HG03378 (cell line): ENCODE measurements at regions not wholly inside any gene's neighbourhood (a gene's known extent, or its start where the extent isn't known, plus 50 kb on each side); places are given as distances from the start of the nearest gene placed in this dataset.
"Not testable (repeated sequence)": the region's sequence is repeated elsewhere in the genome, so short reads cannot be mapped to it uniquely, and the experiment has no call there.

Experiments
- ATAC-seq: cut with Tn5 transposase; IDR thresholded peaks from one replicate; pipeline ENCODE4 v1.9.1; 2021; ENCODE audit warnings: mild to moderate bottlenecking, moderate library complexity; ENCODE audit not compliant: unreplicated experiment

GRCh38 chr16:29139261-29139802 lies 154.5 kb downstream of the LAT start:
- ATAC-seq = no peak

DNA sequence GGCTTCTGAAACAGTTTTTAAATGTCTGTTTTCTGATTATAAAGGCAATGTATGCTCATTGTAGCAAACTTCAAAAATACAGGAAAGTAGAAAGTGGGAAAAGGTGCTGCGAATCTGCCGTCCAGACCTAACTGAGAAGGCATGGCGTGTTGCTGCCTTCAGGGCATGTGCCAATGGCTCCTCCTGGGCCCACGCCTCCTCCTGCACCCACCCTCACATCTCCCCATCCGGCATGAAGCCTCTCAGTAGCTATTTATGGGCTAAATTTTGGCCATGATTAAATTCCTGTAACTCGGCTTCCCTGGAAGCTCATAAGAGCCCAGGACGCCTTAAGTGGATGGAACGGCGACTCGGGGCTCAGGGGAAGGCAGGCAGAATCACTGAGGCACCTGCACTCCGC lies 153.8 kb downstream of the LAT start:
- ATAC-seq = not testable (repeated sequence)

DNA sequence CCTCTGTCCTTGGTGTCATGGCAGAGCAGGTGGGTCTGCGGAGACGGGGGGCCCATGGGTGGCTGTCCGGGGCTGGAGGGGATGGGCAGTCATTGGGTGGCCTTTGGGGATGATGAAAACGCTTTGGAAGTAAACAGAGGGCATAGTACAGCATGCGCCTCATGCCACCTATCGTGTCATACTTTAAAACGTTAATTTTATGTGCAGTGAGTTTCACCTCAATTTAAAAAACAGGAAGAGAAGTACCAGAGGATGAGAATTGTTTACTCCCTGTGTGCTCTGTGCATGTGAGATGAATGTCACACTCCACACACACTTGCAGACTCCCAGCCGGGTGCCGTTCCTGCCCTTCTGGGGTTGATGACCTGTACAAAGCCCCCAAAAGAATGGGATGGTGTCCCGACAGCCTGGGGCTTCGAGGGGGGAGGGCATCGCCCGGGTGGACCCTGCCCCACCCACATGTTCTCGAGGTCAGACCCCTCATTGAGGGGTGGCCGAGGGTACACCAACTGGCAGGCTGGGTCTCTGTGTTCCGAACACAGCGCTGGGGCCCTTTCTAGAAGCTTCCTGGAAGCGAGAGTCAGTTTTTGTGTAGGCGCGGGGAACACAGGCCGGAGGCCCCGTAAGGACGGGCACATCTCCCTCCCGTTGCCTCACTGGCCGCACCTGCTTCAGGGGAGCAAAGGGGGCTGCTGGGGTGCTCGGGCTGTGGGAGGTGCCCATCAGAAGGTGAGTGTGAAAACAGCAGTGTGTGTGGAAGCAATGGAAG lies 153.2 kb downstream of the LAT start:
- ATAC-seq = not testable (repeated sequence)

DNA sequence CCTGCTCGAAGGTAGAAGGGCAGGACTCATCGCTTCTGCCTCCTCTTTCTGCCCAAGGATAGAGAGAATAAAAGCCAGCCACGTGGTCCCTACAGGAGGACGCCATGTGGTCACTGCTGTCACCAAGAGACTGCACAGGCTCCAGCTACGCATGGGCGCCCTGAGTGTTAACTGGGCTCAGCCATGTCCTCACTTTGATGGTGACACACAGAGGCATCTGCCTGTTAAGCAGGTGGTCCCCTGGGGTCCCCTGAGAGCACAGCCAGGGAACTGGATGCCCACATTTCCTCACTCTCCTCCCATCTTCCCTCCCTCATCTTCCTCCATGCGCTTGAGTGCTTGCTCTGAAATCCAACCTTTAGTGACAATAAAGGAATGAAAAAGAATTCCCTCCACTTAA lies 152.6 kb downstream of the LAT start:
- not testable (repeated sequence) for ATAC-seq

DNA sequence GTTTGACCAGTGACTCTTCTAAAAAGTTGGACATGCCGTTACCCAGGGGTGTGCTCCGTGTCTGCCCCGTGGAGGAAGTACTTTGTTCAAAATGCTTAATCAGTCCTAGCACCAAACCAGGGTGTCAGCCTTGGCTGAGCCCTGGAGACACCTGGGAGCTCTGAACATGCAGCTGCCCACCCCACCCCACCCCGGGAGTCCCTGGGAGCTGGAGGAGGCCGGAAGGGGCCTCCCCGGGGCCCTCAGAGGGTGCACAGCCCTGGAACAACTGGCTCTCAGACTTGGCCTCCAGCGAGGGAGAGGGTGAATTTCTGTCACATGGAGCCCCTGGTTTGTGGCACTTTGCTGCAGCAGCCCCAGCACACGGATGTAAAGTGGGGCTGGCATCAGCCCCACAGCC lies 152.1 kb downstream of the LAT start:
- not testable (repeated sequence) for ATAC-seq

- not testable (repeated sequence) for ATAC-seq
These were observed 151.3 kb downstream of the LAT start for GRCh38 chr16:29136046-29136696.

DNA sequence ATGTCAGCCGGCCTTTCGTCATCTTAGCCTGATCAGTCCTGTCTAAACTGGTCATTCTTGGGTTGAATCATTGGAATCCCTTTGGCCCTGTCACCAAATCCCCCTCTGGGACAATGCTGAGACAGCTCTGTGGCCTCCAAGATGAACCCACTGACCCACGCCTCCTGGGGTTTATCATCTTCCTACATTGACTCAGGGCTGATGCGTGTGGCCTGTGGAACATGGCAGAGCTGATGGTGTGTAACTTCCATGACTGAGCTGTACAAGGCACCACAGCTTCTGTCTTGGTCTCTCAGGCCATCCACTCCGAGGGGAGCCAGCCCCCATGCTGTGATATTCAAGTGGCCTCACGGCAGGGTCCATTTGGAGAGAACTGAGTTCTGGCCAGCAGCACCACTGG lies 150.2 kb downstream of the LAT start:
- ATAC-seq = not testable (repeated sequence)

DNA sequence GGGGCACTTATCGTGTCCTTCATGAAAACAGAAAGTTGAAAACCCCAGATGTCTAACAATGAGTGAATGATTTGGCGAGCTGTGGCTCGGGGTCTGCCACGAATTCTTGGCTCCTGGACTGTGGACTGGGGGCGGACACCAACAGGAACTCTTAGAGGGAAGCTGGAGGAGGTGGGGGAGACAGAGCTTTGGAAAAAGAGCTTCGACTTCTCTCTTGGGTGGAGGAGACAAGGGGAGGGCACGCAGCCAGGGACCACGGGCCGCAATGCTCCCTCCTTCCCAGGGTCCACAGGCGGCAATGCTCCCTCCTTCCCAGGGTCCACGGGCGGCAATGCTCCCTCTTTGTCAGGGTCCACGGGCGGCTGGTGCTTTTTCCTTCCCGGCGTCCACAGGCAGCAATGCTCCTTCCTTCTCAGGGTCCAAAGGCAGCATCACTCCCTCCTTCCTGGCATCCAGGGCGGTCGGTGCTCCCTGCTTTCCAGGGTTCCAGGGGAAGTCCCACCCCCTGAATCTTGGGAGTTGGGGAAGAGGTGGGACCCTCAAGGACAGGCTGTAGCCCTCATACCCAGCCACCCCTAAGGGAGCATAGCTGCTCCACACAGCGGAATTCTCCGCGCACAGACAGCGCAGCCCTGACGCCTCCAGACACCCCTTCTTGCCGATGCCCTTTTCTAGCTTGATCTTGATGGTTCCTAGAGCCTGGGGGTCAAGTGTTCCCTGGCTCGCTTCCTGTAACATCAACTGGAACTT lies 149.0 kb downstream of the LAT start:
- ATAC-seq = not testable (repeated sequence)

GRCh38 chr16:29132869-29133268 lies 148.0 kb downstream of the LAT start:
- not testable (repeated sequence) for ATAC-seq

DNA sequence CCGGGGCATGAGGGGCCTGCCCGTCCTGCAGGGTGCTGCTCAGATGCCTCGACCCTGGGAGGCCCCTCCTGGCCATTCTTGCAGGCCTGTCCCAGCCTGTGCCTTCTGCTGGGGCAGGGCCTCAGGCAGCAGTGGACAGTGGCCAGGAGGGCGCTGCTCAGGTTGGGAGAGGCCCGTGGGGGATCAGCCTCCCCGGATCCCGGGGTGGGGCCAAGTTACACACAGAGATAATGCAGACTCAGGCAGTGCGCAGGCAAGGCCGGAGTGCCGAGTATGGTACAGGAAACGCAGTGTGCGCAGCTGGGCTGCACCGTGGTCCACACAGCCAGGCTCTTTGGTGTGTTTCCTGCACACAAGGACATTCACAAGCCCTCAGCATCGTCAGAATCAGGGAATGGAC lies 147.6 kb downstream of the LAT start:
- not testable (repeated sequence) for ATAC-seq

DNA sequence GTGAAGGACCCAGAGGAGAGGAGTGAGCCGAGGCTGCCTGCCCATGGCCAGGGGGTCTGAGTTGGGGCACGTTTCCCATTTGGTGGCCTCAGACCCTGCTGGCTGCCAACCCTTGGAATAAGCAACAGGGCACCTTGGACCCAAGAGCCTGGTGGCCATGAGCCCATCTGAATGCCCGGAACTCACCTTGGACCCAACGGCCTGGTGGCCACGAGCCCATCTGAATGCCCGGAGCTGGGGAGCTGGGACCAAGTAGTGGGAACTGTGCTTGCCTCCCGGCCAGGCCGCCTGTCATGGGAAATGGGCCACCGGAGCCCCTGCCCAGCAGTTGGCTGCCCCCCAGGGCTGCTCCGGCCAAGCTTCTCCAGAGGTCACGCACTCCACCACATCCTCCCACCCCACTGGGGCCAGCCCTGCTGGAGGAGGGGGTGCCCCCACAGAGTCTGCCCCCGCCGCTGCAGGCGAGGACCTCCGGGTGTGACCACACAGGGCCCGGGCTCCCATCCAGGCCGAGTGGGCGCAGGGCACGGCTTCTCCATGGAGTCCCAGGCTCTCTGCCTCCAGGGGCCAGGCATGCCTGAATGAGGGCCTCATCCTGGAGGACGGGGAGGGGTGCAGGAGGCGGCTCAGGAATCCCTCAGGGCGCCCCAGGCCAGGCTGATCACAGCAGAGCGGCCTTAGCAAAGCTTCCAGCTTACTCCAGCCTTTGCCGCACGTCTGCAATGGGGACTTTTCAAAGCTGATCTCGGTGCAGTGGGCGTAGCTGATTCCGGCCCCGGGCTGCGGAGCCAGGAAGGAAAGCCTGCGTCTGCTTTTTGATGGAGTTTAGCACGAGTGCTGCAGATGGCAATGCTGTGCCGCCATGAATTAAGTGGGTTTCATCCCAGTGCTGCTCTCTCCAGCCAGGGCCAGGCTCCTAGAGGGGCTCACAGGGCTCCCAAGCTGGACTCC lies 146.3 kb downstream of the LAT start:
- ATAC-seq = not testable (repeated sequence)

- ATAC-seq = not testable (repeated sequence)
These were observed 145.4 kb downstream of the LAT start for GRCh38 chr16:29130131-29130711.

- not testable (repeated sequence) for ATAC-seq
These were observed 144.7 kb downstream of the LAT start for GRCh38 chr16:29129458-29130038.

DNA sequence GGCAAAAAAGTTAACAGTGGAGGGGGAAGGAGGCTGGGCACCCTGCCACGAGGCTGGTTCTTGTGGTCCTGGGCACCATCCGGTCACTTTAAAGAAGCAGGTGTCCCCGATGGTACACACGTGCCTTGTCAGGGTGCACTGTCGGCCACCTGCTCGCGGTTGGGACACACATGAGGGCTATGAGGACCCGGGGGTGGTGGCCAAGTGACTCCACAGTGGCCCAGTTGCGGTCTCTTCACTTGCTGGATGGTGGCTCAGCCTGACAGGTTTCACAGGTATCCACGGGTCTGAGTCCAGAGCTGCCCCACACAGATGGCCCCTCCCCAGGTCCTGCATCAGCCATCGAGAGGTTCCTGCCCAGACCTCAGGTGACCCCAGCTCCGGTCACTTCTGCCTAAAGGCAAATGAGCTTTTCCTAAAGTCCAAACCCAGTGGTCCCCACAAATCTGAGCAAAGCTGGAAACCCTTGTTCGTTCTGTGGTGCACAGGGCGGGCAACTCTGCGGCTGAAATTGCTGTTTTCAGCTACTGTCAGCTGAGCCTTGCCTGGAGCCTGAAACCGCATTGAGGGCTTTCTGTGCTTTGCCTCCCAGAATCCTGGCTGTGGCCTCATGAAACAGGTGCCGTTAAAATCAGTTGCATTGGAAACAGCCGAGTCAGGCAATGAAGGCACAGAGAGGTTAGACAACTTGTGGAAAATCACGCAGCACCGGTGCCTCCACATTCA lies 144.0 kb downstream of the LAT start:
- ATAC-seq = not testable (repeated sequence)

DNA sequence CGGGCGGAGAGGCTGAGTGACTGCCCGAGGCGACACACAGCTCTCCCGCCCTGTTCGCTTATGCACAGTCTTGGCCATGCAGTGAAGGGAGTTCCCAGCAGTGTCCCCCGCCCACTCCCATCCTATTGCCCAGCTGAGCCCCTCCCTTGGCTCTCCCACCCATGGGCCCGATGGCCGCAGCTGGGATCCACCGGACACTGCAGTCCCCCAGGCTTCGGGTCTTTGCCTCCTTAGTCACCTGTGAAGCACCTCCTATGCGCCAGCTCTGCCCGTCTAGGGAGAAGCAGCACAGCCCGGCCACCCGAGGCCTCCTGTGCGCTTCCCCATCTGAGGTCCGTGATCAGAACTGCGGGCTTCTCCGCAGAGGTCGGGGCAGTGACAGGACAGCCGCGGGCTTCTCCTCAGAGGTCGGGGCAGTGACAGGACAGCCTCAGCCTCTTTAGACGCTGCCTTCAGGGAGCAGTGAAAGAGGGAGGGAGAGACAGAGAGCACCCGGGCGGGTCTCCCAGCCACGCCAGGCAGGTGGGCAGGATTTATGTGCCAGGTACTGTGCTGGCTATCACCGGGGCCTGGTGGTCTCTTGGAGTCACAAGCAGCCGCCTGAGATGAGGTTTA lies 143.1 kb downstream of the LAT start:
- ATAC-seq = not testable (repeated sequence)

- ATAC-seq = no peak
These were observed 141.8 kb downstream of the LAT start for GRCh38 chr16:29126616-29127015.

DNA sequence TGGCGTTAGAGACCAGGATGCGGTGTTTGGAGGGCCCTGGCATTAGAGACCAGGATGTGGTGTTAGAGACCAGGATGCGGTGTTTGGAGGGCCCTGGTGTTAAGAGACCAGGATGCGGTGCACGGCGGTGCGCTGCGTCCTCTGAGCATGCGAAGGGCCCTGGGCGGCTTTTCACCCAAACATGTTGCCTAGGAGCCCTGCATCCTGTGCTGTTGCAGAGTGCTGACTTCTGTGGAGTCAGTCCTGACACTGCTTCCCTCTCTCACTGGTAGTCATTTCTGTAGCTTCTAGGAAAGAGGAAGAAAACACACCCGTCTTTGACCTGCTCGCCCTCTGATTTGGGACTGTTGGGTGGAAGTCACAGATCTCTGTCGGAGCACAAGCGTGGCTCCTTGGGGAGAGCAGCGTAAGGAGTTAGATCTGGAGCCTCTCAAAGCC lies 141.2 kb downstream of the LAT start:
- no peak for ATAC-seq

DNA sequence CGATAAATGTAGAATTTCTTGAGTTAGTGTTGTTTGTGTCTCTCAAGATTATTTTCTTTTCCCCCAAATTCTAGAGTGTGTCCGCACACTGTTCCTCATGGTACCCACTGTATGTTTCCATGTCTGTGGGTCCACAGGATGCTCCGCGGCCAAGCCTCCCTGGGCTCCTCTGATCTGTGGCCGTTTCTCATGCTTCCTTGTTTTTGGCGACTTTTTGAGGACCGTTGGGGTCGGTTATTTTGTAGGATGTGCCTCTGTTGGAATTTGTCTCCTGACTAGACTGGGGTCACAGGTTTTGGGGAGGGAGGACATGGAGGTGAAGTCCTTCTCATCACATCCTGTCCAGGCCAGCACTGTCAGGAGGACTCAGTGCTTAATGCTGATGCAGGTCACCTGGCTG lies 140.0 kb downstream of the LAT start:
- no peak for ATAC-seq
